SK-N-SH (cell line): ENCODE measurements at regions not wholly inside any gene's neighbourhood (a gene's known extent, or its start where the extent isn't known, plus 50 kb on each side); places are given as distances from the start of the nearest gene placed in this dataset.

Experiments used
- CTCF ChIP-seq: fragments of 200-600 bp; sonication (generic); IDR thresholded peaks from 2 replicates; pipeline ENCODE4 v1.6.1; 2017; ENCODE audit warnings: antibody characterized with exemption, mild to moderate bottlenecking, moderate library complexity
- TCF12 ChIP-seq: IDR thresholded peaks from 2 replicates; pipeline ENCODE4 v1.4.0; 2012
- TEAD4 ChIP-seq: IDR thresholded peaks from 2 replicates; pipeline ENCODE4 v1.4.0; 2012; ENCODE audit warnings: mild to moderate bottlenecking, borderline replicate concordance; ENCODE audit not compliant: insufficient read depth

- TF ChIP-seq CTCF: no peak
- no peak for TF ChIP-seq TEAD4
- TF ChIP-seq TCF12: no peak
These were observed 67.6 kb upstream of the KCNK12 start for GRCh38 chr2:47638430-47638829.
